Activated CD4-positive, alpha-beta T cell treated with anti-CD3 and anti-CD28 coated beads, Interleukin-2, amount 50 U/mL, for 48 hours (primary cell): ENCODE measurements at regions not wholly inside any gene's neighbourhood (a gene's known extent, or its start where the extent isn't known, plus 50 kb on each side); places are given as distances from the start of the nearest gene placed in this dataset.

Source experiments
- DNase-seq, 2 experiments: peaks; one replicate each; pipeline ENCODE4 v3.0.0-alpha.2; 2020

- no peak for DNase-seq
These were observed 617.7 kb upstream of the SLITRK1 start for GRCh38 chr13:84500016-84500415.

GRCh38 chr13:84497613-84498012 lies 615.3 kb upstream of the SLITRK1 start:
- DNase-seq, result no peak

- no peak for DNase-seq
These were observed 609.7 kb upstream of the SLITRK1 start for GRCh38 chr13:84491952-84492351.

- no peak for DNase-seq
These were observed 605.5 kb upstream of the SLITRK1 start for GRCh38 chr13:84487752-84488151.

GRCh38 chr13:84481958-84482357 lies 599.7 kb upstream of the SLITRK1 start:
- DNase-seq, result no peak

GRCh38 chr13:84479656-84480055 lies 597.4 kb upstream of the SLITRK1 start:
- DNase-seq, result no peak

- no peak for DNase-seq
These were observed 588.3 kb upstream of the SLITRK1 start for GRCh38 chr13:84470528-84470927.

GRCh38 chr13:84466461-84466860 lies 584.2 kb upstream of the SLITRK1 start:
- DNase-seq, result no peak

- no peak for DNase-seq
These were observed 578.7 kb upstream of the SLITRK1 start for GRCh38 chr13:84460989-84461388.

GRCh38 chr13:84455143-84455905 lies 573.0 kb upstream of the SLITRK1 start:
- DNase-seq, result no peak

- no peak for DNase-seq
These were observed 565.3 kb upstream of the SLITRK1 start for GRCh38 chr13:84447640-84447978.

GRCh38 chr13:84446972-84447639 lies 564.8 kb upstream of the SLITRK1 start:
- no peak for DNase-seq

- DNase-seq, result no peak
These were observed 563.5 kb upstream of the SLITRK1 start for GRCh38 chr13:84445776-84446175.

- DNase-seq, result no peak
These were observed 561.2 kb upstream of the SLITRK1 start for GRCh38 chr13:84443463-84443862.

GRCh38 chr13:84439108-84439507 lies 556.8 kb upstream of the SLITRK1 start:
- no peak for DNase-seq

GRCh38 chr13:84433024-84433423 lies 550.8 kb upstream of the SLITRK1 start:
- DNase-seq, result no peak

GRCh38 chr13:84431646-84432045 lies 549.4 kb upstream of the SLITRK1 start:
- DNase-seq, result no peak

- no peak for DNase-seq
These were observed 548.2 kb upstream of the SLITRK1 start for GRCh38 chr13:84430446-84430845.

GRCh38 chr13:84430015-84430414 lies 547.7 kb upstream of the SLITRK1 start:
- no peak for DNase-seq

GRCh38 chr13:84418041-84418440 lies 535.8 kb upstream of the SLITRK1 start:
- DNase-seq, result no peak

- DNase-seq, result no peak
These were observed 535.1 kb upstream of the SLITRK1 start for GRCh38 chr13:84417416-84417815.

- no peak for DNase-seq
These were observed 530.7 kb upstream of the SLITRK1 start for GRCh38 chr13:84413016-84413415.

GRCh38 chr13:84405286-84405685 lies 523.0 kb upstream of the SLITRK1 start:
- no peak for DNase-seq

- no peak for DNase-seq
These were observed 518.4 kb upstream of the SLITRK1 start for GRCh38 chr13:84400706-84401105.
